Fibroblast of villous mesenchyme (primary cell): ENCODE measurements at regions not wholly inside any gene's neighbourhood (a gene's known extent, or its start where the extent isn't known, plus 50 kb on each side); places are given as distances from the start of the nearest gene placed in this dataset. TPM values are rescaled to one million over a fixed set of nuclear protein-coding genes. Genes with fewer than 3 reads are reported as not detected.
"Not testable (repeated sequence)": the region's sequence is repeated elsewhere in the genome, so short reads cannot be mapped to it uniquely, and the experiment has no call there.

Experiments
- DNase-seq: peaks from one replicate; pipeline ENCODE4 v3.0.0-alpha.2; 2010; ENCODE audit warnings: low read depth
- H3K4me3 ChIP-seq: 2 replicates; pipeline ENCODE4 v1.5.1; 2011; ENCODE audit warnings: low read depth, mild to moderate bottlenecking, low read length
- small RNA-seq: library from RNA; depleted of rRNA; stranded (forward); fragments of <200 nt; gene quantifications from one replicate; pipeline ENCODE3, GENCODE V24; 2012
- TF ChIP-seq, protein P1 (sequence below): IDR thresholded peaks from 2 replicates; pipeline ENCODE4 v1.5.1; 2012; ENCODE audit warnings: low read depth, mild to moderate bottlenecking, low read length; ENCODE audit not compliant: insufficient read depth

DNA sequence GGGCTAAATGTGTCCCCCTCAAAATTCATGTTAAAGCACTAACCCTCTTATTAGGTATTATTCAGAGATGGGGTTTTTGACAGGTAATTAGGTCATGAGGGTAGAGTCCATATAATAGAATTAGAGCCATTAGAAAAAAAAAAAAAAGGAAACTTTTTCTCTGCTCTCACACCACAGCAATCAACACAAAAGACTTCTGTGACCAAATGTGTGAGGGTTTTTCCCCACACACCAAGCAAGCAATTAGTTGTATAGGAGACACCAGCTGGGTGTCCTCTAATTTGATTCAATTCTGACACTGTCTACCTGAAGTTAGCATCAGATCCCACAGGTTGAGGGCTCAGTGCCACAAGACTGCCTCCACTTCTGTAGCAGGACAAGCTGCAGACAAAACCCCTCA lies 64.6 kb upstream of the GMDS start:
- H3K4me3 ChIP-seq = no peak overlapping the region
- TF ChIP-seq, protein P1, sequence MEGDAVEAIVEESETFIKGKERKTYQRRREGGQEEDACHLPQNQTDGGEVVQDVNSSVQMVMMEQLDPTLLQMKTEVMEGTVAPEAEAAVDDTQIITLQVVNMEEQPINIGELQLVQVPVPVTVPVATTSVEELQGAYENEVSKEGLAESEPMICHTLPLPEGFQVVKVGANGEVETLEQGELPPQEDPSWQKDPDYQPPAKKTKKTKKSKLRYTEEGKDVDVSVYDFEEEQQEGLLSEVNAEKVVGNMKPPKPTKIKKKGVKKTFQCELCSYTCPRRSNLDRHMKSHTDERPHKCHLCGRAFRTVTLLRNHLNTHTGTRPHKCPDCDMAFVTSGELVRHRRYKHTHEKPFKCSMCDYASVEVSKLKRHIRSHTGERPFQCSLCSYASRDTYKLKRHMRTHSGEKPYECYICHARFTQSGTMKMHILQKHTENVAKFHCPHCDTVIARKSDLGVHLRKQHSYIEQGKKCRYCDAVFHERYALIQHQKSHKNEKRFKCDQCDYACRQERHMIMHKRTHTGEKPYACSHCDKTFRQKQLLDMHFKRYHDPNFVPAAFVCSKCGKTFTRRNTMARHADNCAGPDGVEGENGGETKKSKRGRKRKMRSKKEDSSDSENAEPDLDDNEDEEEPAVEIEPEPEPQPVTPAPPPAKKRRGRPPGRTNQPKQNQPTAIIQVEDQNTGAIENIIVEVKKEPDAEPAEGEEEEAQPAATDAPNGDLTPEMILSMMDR = no peak
- DNase-seq = no peak

DNA sequence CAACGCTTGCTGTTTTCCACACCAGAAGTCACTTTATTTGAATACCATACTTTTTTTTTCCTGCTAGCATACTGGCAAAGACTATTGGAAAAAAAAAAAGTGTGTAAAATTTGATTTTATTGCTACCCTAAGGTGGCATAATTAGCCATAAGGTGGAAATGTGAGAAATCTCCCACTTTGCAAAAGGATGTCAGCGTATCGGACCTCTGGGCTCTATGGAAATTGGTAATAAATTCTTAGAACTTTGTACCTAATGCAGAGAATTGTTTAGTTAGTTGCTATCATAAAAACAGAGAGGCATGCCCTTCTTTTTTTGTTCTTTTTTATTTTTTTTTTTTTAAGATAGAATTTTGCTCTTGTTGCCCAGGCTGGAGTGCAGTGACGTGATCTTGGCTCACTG lies 63.7 kb upstream of the GMDS start:
- no peak for DNase-seq
- no peak overlapping the region for H3K4me3 ChIP-seq
- TF ChIP-seq, protein P1 = no peak

DNA sequence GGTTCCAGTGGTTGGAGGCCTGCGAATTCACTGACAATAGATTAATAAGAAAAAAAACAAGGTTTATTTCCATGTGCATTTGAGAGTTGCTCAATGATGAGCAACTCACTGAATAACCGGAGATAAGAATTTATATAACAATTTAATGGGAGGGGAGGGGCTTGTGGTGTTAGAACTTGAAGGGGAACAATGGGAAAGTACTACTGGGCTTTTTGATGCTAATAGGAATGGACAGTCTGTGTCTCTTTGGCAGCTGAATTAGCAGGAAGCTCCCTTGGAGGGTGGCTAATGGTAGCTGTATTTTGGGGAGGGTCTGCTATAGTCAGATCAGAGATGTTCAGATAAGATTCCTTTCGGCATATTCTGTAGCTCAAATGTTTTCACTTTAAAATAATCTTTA lies 62.4 kb upstream of the GMDS start:
- TF ChIP-seq, protein P1 = no peak
- H3K4me3 ChIP-seq = no peak overlapping the region
- no peak for DNase-seq

DNA sequence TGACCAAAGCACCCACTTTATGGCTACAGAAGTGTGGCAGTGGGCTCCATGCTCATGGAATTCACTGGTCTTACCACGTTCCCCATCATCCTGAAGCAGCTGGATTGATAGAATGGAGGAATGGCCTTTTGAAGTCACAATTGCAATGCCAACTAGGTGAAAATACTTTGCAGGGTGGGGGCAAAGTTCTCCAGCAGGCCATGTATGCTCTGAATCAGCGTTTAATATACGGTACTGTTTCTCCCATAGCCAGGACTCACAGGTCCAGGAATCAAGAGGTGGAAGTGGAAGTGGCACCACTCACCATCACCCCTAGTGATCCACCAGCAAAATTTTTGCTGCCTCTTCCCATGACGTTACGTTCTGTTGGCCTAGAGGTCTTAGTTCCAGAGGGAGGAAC lies 60.5 kb upstream of the GMDS start:
- DNase-seq = no peak
- no peak overlapping the region for H3K4me3 ChIP-seq
- TF ChIP-seq, protein P1 = no peak

DNA sequence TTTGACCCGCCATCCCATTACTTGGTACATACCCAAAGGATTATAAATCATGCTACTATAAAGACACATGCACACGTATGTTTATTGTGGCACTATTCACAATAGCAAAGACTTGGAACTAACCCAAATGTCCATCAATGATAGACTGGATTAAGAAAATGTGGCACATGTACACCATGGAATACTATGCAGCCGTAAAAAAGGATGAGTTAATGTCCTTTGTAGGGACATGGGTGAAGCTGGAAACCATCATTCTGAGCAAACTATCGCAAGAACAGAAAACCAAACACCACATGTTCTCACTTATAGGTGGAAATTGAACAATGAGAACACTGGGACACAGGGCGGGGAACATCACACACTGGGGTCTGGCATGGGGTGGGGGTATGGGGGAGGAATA lies 57.1 kb upstream of the GMDS start:
- H3K4me3 ChIP-seq, DNase-seq: not testable (repeated sequence)

DNA sequence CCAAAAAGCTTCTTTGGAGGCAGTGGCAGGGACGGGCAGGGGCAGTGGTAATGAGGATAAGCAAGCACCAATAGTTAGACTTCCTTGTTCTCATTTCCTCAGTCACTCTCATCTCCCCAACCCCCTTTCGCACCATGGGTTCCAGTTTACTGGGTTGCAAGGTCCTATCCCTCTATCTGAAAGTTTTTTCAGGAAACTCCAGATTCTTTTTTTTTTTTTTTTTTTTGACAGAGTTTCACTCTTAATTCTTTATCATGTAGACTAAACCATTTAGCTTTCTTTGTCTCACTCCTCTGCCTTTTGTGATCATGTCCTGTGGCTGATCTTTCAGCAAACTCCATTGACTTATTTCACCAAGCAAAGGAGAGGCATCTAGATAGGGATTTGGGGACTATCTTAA lies 51.4 kb upstream of the GMDS start:
- TF ChIP-seq, protein P1 = no peak
- no peak overlapping the region for H3K4me3 ChIP-seq
- DNase-seq = no peak

Small RNA genes lying in the stretch of these regions (small RNA-seq; reads per million reads assigned to genes)
- not detected for gene HMGN2P28
